Prostate gland (tissue), 2 donors: ENCODE measurements at regions not wholly inside any gene's neighbourhood (a gene's known extent, or its start where the extent isn't known, plus 50 kb on each side); places are given as distances from the start of the nearest gene placed in this dataset.

ENCODE experiments used
- DNase-seq: peaks from one replicate; pipeline ENCODE4 v3.0.0-alpha.2; 2019; ENCODE audit warnings: low spot score
- H3K27ac ChIP-seq, 2 donors: fragments of 200-600 bp; sonication (generic); 2 replicates each; pipeline ENCODE4 v1.5.1; 2017 to 2019
- H3K27me3 ChIP-seq: fragments of 200-600 bp; sonication (generic); replicated peaks from 2 replicates; pipeline ENCODE4 v1.5.1; 2019; ENCODE audit not compliant: insufficient read depth
- H3K36me3 ChIP-seq, 2 donors: fragments of 200-600 bp; sonication (generic); 1 replicate in 1 of 2; 2 replicates in 1 of 2; pipeline versions ENCODE4 v1.5.1 to v1.8.1; 2017 to 2019
- H3K4me1 ChIP-seq: fragments of 200-600 bp; sonication (generic); replicated peaks from 2 replicates; pipeline ENCODE4 v1.5.1; 2019
- H3K4me3 ChIP-seq, 2 donors: fragments of 200-600 bp; sonication (generic); 2 replicates each; pipeline ENCODE4 v1.5.1; 2017 to 2019
- H3K9me3 ChIP-seq: fragments of 200-600 bp; sonication (generic); 2 replicates; pipeline ENCODE4 v1.5.1; 2017
- POLR2A ChIP-seq: fragments of 450-650 bp; IDR thresholded peaks from one replicate; pipeline ENCODE4 v1.6.1; 2016; ENCODE audit warnings: antibody characterized with exemption, mild to moderate bottlenecking
- POLR2AphosphoS5 ChIP-seq: sonication (generic); formaldehyde crosslinking; IDR thresholded peaks from one replicate; pipeline ENCODE4 v1.6.1; 2017; ENCODE audit warnings: antibody characterized with exemption
- WGBS: methylation state at CpG from one replicate; pipeline ENCODE4 v1.1.5; 2018; 5-methylcytosine and 5-hydroxymethylcytosine counted together
- intact Hi-C: fragments of 100-400 bp; cut with DNase I; formaldehyde crosslinking; loops from one replicate; pipeline ENCODE4 v1.14.2; 2022
- TF ChIP-seq, protein P1 (sequence below), 4 experiments: fragments of 200-600 bp in 2 of 4; fragments of 450-650 bp in 2 of 4; sonication (generic) in 2 of 4; IDR thresholded peaks; 1 replicate in 3 of 4; 2 replicates in 1 of 4; pipeline ENCODE4 v1.5.1; 2016 to 2019; ENCODE audit warnings: antibody characterized with exemption in 4 of 4, mild to moderate bottlenecking in 2 of 4, moderate library complexity in 2 of 4

DNA sequence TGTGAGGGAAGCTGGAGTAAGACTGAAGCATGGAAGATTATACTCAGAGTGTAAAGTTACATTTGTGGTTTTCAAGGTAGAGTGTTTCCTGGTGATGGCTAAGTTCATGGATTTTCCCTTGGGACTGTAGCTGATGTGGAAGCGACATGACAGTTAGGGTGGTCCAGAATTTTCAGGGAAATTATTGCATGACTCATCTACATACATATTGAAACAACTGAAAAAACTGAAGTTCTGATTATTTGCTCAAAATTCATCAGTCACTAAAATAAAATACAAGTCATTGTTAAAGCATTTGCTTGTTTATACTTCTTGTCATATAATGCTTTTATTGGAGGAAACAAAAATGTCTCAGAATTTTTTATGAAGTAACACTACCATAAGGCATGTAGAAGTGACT, 700.0 kb downstream of the RFPL4B start:
- H3K27me3 ChIP-seq, result no peaks in the 10 kb centered on the region
- no peak overlapping the region for H3K27ac ChIP-seq
- no peaks in the 10 kb centered on the region for H3K36me3 ChIP-seq
- no peaks in the 10 kb centered on the region for H3K9me3 ChIP-seq
- WGBS, result 0% methylated on average over 1 of the region's 1 CpG
- no peak for DNase-seq
- no peaks in the 10 kb centered on the region for H3K4me1 ChIP-seq
- intact Hi-C loops, result no loop called here
- H3K4me3 ChIP-seq, result no peak overlapping the region
- TF ChIP-seq POLR2AphosphoS5 (no peak), POLR2A (no peak)
- TF ChIP-seq, protein P1, sequence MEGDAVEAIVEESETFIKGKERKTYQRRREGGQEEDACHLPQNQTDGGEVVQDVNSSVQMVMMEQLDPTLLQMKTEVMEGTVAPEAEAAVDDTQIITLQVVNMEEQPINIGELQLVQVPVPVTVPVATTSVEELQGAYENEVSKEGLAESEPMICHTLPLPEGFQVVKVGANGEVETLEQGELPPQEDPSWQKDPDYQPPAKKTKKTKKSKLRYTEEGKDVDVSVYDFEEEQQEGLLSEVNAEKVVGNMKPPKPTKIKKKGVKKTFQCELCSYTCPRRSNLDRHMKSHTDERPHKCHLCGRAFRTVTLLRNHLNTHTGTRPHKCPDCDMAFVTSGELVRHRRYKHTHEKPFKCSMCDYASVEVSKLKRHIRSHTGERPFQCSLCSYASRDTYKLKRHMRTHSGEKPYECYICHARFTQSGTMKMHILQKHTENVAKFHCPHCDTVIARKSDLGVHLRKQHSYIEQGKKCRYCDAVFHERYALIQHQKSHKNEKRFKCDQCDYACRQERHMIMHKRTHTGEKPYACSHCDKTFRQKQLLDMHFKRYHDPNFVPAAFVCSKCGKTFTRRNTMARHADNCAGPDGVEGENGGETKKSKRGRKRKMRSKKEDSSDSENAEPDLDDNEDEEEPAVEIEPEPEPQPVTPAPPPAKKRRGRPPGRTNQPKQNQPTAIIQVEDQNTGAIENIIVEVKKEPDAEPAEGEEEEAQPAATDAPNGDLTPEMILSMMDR (IDR thresholded peaks at IDR 0.05), result no peak

DNA sequence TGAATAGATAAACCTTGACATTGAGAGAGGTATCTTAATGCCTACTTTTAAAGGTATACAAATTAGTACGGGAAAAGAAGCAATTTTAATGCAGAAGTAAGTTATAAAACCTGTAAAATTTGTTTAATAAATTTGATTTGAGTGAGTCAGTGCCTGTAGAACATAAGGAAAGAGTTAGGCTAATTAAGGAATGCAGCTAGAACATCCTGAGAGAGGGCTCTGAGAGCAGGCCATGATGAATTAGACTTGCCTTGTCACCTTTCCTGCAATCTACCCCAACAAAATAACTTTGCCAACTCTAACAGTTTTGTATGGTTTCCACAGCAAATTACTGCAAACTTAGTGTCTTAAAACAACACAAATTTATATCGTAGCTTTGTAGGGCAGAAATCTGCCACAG, 700.8 kb downstream of the RFPL4B start:
- DNase-seq, result no peak
- 87% methylated on average over 2 of the region's 2 CpGs for WGBS
- Histone ChIP-seq H3K9me3 (no peaks in the 10 kb centered on the region), H3K27ac (no peak overlapping the region), H3K36me3 (no peaks in the 10 kb centered on the region), H3K4me1 (no peaks in the 10 kb centered on the region), H3K27me3 (no peaks in the 10 kb centered on the region), H3K4me3 (no peak overlapping the region)
- TF ChIP-seq, protein P1 (IDR thresholded peaks at IDR 0.05), result no peak
- TF ChIP-seq POLR2AphosphoS5 (no peak), POLR2A (no peak)
- intact Hi-C loops, result no loop called here

DNA sequence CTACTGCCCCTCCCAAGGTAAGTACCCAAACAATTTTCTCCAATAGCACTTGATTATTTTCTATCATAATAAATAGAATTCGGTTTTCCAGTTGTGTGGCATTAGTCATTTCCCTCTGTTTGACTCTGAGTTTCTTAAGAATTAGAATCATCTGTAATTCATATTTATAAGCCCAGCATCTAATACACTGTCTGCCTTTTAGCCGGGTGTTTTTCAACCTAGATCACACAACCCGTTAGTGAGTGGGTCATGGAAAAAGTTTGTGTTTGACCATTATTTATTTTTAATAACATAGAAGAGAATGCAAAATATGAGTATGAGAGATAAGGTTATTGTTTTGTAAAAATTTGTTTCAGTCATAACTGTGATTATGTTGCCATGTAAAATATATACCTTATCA, 701.6 kb downstream of the RFPL4B start:
- no peak overlapping the region for H3K27ac ChIP-seq
- WGBS, result 73% methylated on average over 3 of the region's 3 CpGs

GRCh38 chr6:113049190-113049589, 702.1 kb downstream of the RFPL4B start:
- intact Hi-C loops, result no loop called here
- TF ChIP-seq POLR2A (no peak), POLR2AphosphoS5 (no peak)
- TF ChIP-seq, protein P1 (IDR thresholded peaks at IDR 0.05), result no peak
- Histone ChIP-seq H3K4me3 (no peak overlapping the region), H3K27me3 (no peaks in the 10 kb centered on the region), H3K36me3 (no peaks in the 10 kb centered on the region), H3K27ac (no peak overlapping the region), H3K4me1 (no peaks in the 10 kb centered on the region), H3K9me3 (no peaks in the 10 kb centered on the region)
- 78% methylated on average over 2 of the region's 2 CpGs for WGBS
- no peak for DNase-seq

More for the DNA sequence above, 701.6 kb downstream of the RFPL4B start:
- TF ChIP-seq POLR2AphosphoS5, result no peak
- intact Hi-C loops, result no loop called here
- H3K4me1 ChIP-seq, result no peaks in the 10 kb centered on the region
- H3K4me3 ChIP-seq, result no peak overlapping the region
- no peak for DNase-seq
- no peaks in the 10 kb centered on the region for H3K36me3 ChIP-seq
- no peaks in the 10 kb centered on the region for H3K9me3 ChIP-seq
- no peaks in the 10 kb centered on the region for H3K27me3 ChIP-seq

DNA sequence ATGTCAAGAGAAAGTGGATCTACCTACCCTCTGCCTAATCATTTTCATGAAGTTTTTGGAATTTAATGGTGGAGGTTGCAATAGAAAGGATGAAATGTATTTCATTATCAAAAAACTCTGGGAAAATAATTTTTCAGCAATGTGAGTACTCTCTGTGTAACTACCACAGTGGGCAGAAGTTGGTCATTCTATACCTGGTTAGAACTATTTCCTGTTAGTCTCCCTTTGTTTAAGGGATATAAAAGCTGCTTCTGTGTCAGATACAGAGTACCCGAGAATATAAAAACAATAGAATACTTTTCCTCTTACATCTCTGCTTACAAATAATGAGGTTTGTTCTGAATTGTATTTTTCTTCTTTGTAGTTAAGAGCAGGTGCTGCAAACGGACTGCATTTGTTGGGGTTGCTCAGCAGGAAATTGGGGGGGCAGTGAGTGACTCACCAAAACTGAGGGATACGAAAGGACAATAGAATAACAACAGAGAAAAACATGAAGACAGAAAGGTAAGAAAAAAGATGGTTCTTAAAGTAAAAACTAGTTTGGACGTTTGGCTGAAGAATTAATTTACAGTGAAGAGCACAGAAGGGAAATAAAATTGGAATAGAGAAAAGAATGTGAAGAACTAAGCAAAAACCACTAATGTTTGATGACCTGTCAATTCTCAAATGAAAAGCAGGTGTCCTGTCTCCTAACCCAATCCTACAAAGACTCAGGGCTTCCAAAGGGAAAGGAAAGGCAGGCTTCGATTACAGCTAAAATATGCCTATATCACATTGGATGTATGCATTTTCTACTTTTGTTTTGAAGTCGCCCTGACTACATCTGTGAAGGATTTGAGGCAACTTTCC, 703.1 kb downstream of the RFPL4B start:
- intact Hi-C loops, result no loop called here
- no peaks in the 10 kb centered on the region for H3K36me3 ChIP-seq
- no peaks in the 10 kb centered on the region for H3K4me1 ChIP-seq
- TF ChIP-seq, protein P1 (IDR thresholded peaks at IDR 0.05), result no peak
- no peak for TF ChIP-seq POLR2AphosphoS5
- no peak for DNase-seq
- no peak overlapping the region for H3K4me3 ChIP-seq
- H3K9me3 ChIP-seq, result no peaks in the 10 kb centered on the region
- 48% methylated on average over 6 of the region's 6 CpGs for WGBS
- H3K27ac ChIP-seq, result no peak overlapping the region
- no peaks in the 10 kb centered on the region for H3K27me3 ChIP-seq
